ENCODE measurements at regions not wholly inside any gene's neighbourhood (a gene's known extent, or its start where the extent isn't known, plus 50 kb on each side); places are given as distances from the start of the nearest gene placed in this dataset.

GRCh38 chr3:102629943-102630342, 195.1 kb downstream of the ZPLD1 start:
- Mint-ChIP-seq H3K36me3 (no peaks in the 10 kb centered on the region), H3K9me3 (no peaks in the 10 kb centered on the region), H3K27ac (no peak overlapping the region), H3K4me1 (no peaks in the 10 kb centered on the region), H3K27me3 (no peaks in the 10 kb centered on the region), H3K4me3 (no peak overlapping the region)
- no peak for ATAC-seq (ENCODE audit: low read depth)
- no peak for DNase-seq
- POLR2A ChIA-PET: no interaction called here

- POLR2A ChIA-PET: no interaction called here
- Mint-ChIP-seq H3K36me3 (no peaks in the 10 kb centered on the region), H3K4me1 (no peaks in the 10 kb centered on the region), H3K27ac (no peak overlapping the region), H3K27me3 (no peaks in the 10 kb centered on the region), H3K4me3 (no peak overlapping the region), H3K9me3 (no peaks in the 10 kb centered on the region)
- DNase-seq (no peak), ATAC-seq (ENCODE audit: low read depth) (no peak)
These were observed 195.7 kb downstream of the ZPLD1 start for GRCh38 chr3:102630531-102630930.

GRCh38 chr3:102643546-102643945, 208.7 kb downstream of the ZPLD1 start:
- H3K4me1 Mint-ChIP-seq: no peaks in the 10 kb centered on the region
- no peaks in the 10 kb centered on the region for H3K36me3 Mint-ChIP-seq
- H3K4me3 Mint-ChIP-seq: no peak overlapping the region
- H3K27ac Mint-ChIP-seq: no peak overlapping the region
- DNase-seq: no peak
- POLR2A ChIA-PET: no interaction called here
- no peaks in the 10 kb centered on the region for H3K9me3 Mint-ChIP-seq
- ATAC-seq (ENCODE audit: low read depth): no peak
- no peaks in the 10 kb centered on the region for H3K27me3 Mint-ChIP-seq

- Mint-ChIP-seq H3K9me3 (no peaks in the 10 kb centered on the region), H3K27ac (no peak overlapping the region), H3K36me3 (no peaks in the 10 kb centered on the region), H3K4me1 (no peaks in the 10 kb centered on the region), H3K4me3 (no peak overlapping the region), H3K27me3 (no peaks in the 10 kb centered on the region)
- POLR2A ChIA-PET: no interaction called here
- DNase-seq (no peak), ATAC-seq (ENCODE audit: low read depth) (no peak)
These were observed 211.7 kb downstream of the ZPLD1 start for GRCh38 chr3:102646557-102646956.

GRCh38 chr3:102660653-102661052, 225.8 kb downstream of the ZPLD1 start:
- no peaks in the 10 kb centered on the region for H3K9me3 Mint-ChIP-seq
- POLR2A ChIA-PET: no interaction called here
- no peaks in the 10 kb centered on the region for H3K27me3 Mint-ChIP-seq
- H3K4me1 Mint-ChIP-seq: no peaks in the 10 kb centered on the region
- H3K4me3 Mint-ChIP-seq: no peak overlapping the region
- ATAC-seq (ENCODE audit: low read depth) (no peak), DNase-seq (no peak)
- no peak overlapping the region for H3K27ac Mint-ChIP-seq
- no peaks in the 10 kb centered on the region for H3K36me3 Mint-ChIP-seq

- Mint-ChIP-seq H3K4me3 (no peak overlapping the region), H3K9me3 (no peaks in the 10 kb centered on the region), H3K4me1 (no peaks in the 10 kb centered on the region), H3K27me3 (no peaks in the 10 kb centered on the region), H3K27ac (no peak overlapping the region), H3K36me3 (no peaks in the 10 kb centered on the region)
- ATAC-seq (ENCODE audit: low read depth) (no peak), DNase-seq (no peak)
- POLR2A ChIA-PET: no interaction called here
These were observed 227.1 kb downstream of the ZPLD1 start for GRCh38 chr3:102661707-102662497.

GRCh38 chr3:102662498-102662772, 227.6 kb downstream of the ZPLD1 start:
- no peaks in the 10 kb centered on the region for H3K36me3 Mint-ChIP-seq
- no peak overlapping the region for H3K4me3 Mint-ChIP-seq
- H3K27ac Mint-ChIP-seq: no peak overlapping the region
- DNase-seq (no peak), ATAC-seq (ENCODE audit: low read depth) (no peak)
- POLR2A ChIA-PET: no interaction called here
- no peaks in the 10 kb centered on the region for H3K27me3 Mint-ChIP-seq
- no peaks in the 10 kb centered on the region for H3K4me1 Mint-ChIP-seq
- H3K9me3 Mint-ChIP-seq: no peaks in the 10 kb centered on the region

GRCh38 chr3:102664126-102664525, 229.3 kb downstream of the ZPLD1 start:
- POLR2A ChIA-PET: no interaction called here
- H3K27ac Mint-ChIP-seq: no peak overlapping the region
- no peaks in the 10 kb centered on the region for H3K36me3 Mint-ChIP-seq
- no peaks in the 10 kb centered on the region for H3K9me3 Mint-ChIP-seq
- DNase-seq (no peak), ATAC-seq (ENCODE audit: low read depth) (no peak)
- H3K4me1 Mint-ChIP-seq: no peaks in the 10 kb centered on the region
- no peak overlapping the region for H3K4me3 Mint-ChIP-seq
- no peaks in the 10 kb centered on the region for H3K27me3 Mint-ChIP-seq

- Mint-ChIP-seq H3K27me3 (no peaks in the 10 kb centered on the region), H3K4me3 (no peak overlapping the region), H3K9me3 (no peaks in the 10 kb centered on the region), H3K27ac (no peak overlapping the region), H3K36me3 (no peaks in the 10 kb centered on the region), H3K4me1 (no peaks in the 10 kb centered on the region)
- POLR2A ChIA-PET: no interaction called here
- ATAC-seq (ENCODE audit: low read depth): no peak
- no peak for DNase-seq
These were observed 230.4 kb downstream of the ZPLD1 start for GRCh38 chr3:102665183-102665582.

- DNase-seq (no peak), ATAC-seq (ENCODE audit: low read depth) (no peak)
- Mint-ChIP-seq H3K27me3 (no peaks in the 10 kb centered on the region), H3K4me1 (no peaks in the 10 kb centered on the region), H3K36me3 (no peaks in the 10 kb centered on the region), H3K9me3 (no peaks in the 10 kb centered on the region), H3K4me3 (no peak overlapping the region), H3K27ac (no peak overlapping the region)
- POLR2A ChIA-PET: no interaction called here
These were observed 233.4 kb downstream of the ZPLD1 start for GRCh38 chr3:102668247-102668646.

- H3K4me1 Mint-ChIP-seq: peaks cover 3% of the 10 kb centered on the region
- no peaks in the 10 kb centered on the region for H3K9me3 Mint-ChIP-seq
- DNase-seq: no peak
- no peaks in the 10 kb centered on the region for H3K27me3 Mint-ChIP-seq
- no peak for ATAC-seq (ENCODE audit: low read depth)
- POLR2A ChIA-PET: no interaction called here
- no peaks in the 10 kb centered on the region for H3K36me3 Mint-ChIP-seq
- H3K4me3 Mint-ChIP-seq: no peak overlapping the region
- H3K27ac Mint-ChIP-seq: no peak overlapping the region
These were observed 236.2 kb downstream of the ZPLD1 start for GRCh38 chr3:102670986-102671385.

- Mint-ChIP-seq H3K36me3 (no peaks in the 10 kb centered on the region), H3K27me3 (peaks cover 4% of the 10 kb centered on the region), H3K9me3 (no peaks in the 10 kb centered on the region), H3K4me3 (no peak overlapping the region), H3K4me1 (peaks cover 3% of the 10 kb centered on the region), H3K27ac (no peak overlapping the region)
- DNase-seq (no peak), ATAC-seq (ENCODE audit: low read depth) (no peak)
- POLR2A ChIA-PET: no interaction called here
These were observed 237.5 kb downstream of the ZPLD1 start for GRCh38 chr3:102672305-102672704.

- peaks cover 3% of the 10 kb centered on the region for H3K4me1 Mint-ChIP-seq
- H3K4me3 Mint-ChIP-seq: no peak overlapping the region
- DNase-seq: peak; percentile 51
- peaks cover 4% of the 10 kb centered on the region for H3K27me3 Mint-ChIP-seq
- POLR2A ChIA-PET: no interaction called here
- H3K9me3 Mint-ChIP-seq: no peaks in the 10 kb centered on the region
- peak; percentile 42 for ATAC-seq (ENCODE audit: low read depth)
- no peak overlapping the region for H3K27ac Mint-ChIP-seq
- H3K36me3 Mint-ChIP-seq: no peaks in the 10 kb centered on the region
These were observed 238.7 kb downstream of the ZPLD1 start for GRCh38 chr3:102673271-102674115.

- Mint-ChIP-seq H3K4me1 (peaks cover 3% of the 10 kb centered on the region), H3K27ac (no peak overlapping the region), H3K27me3 (peaks cover 4% of the 10 kb centered on the region), H3K9me3 (no peaks in the 10 kb centered on the region), H3K4me3 (no peak overlapping the region), H3K36me3 (no peaks in the 10 kb centered on the region)
- POLR2A ChIA-PET: no interaction called here
- no peak for DNase-seq
- no peak for ATAC-seq (ENCODE audit: low read depth)
These were observed 239.5 kb downstream of the ZPLD1 start for GRCh38 chr3:102674284-102674683.

All from activated naive CD8-positive, alpha-beta T cell treated with anti-CD3 and anti-CD28 coated beads, Interleukin-2, amount 10 ng/mL, durations not matched to agents 7 days and 5 days (primary cell).